ENCODE measurements at regions not wholly inside any gene's neighbourhood (a gene's known extent, or its start where the extent isn't known, plus 50 kb on each side); places are given as distances from the start of the nearest gene placed in this dataset.
"Not testable (repeated sequence)": the region's sequence is repeated elsewhere in the genome, so short reads cannot be mapped to it uniquely, and the experiment has no call there.

DNA sequence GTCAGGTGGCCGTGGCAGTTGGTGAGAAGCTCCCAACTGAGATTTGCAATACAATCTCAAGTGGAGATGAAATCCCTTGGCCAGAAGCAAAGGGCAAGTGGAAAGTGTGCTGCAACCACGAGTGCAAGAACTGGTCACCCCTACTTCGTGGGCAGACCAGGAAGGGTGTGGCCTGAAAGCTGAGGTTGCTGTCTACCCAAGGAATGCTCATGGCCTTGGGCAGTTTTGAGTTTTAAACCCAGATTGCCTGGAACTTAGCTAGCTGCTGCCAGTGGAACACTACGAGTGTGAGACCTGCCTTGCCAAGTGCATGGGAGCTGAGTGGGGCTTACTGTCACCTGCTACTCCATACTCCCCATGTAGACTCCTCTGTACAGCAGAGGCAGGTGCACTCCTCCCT, 113.3 kb upstream of the FAT3 start:
- no peak for DNase-seq (ENCODE audit: low spot score)

DNA sequence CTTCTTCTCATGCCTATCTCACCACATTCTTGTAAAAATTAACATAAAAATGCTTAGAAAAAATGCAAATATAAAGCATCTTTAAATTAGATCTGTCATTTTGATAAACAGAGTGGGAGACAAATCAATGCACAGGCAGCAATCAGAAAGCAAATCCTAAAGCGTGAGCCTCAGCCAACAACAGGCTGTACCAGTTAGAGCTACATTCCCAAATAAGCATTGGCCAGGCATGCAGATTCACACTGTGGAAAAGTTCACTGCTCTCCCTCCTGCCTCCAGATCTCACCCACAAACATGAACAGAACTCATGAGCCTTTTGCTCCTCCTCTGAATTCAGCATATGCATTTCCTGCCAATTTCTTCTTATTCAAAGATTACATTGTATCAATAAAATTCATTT, 115.2 kb upstream of the FAT3 start:
- no peak for DNase-seq (ENCODE audit: low spot score)

DNA sequence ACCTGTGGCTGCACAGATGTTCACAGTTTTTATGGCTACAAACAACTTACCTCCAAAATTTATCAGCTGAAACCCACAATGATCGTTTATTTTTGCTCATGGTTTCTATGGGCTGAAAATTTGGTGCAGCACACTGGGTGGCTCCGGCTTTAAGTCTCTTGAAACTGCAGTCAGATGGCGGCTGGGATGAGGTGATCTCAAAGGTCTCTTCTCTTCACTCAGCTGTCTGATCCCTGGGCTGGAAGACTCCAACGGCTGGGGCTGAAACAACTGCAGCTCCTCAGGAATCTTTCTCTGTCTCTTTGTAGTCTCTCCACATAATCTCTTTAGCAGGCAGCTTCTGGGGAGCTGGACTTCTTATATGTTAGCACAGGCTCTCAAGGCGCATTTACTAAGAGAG, 117.3 kb upstream of the FAT3 start:
- DNase-seq (ENCODE audit: low spot score) = no peak

DNA sequence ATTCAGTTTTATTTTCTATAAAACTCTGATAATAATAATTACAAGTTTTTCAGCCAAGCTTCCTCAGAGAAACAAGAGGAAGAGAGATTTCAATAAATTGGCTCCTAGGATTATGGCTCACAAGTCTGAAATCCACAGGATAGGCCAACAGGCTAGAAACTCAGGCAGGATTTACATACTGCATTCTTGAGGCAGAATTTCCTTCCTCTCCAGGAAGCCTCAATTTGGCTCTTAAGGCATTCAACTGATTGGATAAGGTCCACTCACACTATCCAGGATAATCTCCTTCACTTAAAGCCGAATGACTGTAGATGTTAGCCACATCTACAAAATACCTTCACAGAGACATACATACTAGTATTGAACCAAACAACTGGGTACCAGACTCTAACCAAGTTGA, 120.3 kb upstream of the FAT3 start:
- DNase-seq (ENCODE audit: low spot score) = no peak

DNA sequence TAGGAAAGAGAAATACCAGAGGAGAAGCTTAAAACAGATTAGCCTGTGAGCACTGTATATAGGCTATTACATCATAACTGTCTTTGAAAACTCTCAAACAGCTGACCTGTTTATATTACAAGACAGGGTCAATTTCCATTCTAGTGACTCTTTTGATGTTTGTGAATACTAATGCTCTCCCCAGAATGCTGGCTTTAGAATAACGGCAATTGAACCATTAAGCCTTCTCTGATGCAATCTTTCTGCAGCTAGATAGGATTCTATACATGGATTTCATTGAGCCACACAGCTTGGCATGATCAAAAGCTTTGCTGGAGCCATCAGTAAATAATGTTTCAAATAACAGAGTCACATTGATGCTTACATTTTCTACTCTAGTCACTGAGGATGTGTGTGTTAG, 122.7 kb upstream of the FAT3 start:
- DNase-seq (ENCODE audit: low spot score) = no peak

DNA sequence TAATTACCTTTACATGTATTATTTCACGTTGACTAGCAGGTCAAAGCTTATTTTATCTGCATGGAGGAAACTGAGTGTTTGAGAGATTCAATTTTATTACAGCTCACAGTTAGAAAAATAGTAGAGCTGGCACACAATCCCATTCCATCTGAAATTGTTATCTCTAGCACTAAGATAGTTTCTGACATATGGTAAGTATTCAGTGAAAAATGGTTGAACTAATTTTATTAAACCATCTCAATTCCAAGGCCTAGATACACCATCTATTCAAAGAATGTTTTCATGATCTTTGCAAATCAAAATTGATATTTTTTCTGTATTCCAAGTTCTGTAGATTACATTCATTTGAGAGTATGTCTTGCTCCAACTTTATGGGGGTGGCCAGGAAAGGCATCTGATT, 125.4 kb upstream of the FAT3 start:
- DNase-seq (ENCODE audit: low spot score) = no peak

DNA sequence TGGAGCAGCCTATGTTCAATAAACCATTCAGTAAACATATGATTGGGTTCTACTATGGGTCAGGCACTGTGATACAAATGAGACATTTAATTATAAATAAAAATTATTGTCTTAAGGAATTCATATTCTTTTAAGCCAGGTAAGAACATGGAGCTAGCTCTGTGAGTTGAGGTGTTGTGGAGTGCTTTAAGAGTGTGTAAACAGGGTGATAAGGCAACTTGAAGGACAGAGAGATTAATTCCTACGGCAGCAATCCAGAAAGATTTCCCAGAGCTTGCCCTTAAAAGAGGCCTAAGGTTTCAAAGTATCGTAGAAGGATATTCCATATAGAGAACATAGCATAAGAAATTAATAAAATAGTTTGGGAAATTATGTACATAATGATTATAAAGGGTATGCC, 126.4 kb upstream of the FAT3 start:
- no peak for DNase-seq (ENCODE audit: low spot score)

DNA sequence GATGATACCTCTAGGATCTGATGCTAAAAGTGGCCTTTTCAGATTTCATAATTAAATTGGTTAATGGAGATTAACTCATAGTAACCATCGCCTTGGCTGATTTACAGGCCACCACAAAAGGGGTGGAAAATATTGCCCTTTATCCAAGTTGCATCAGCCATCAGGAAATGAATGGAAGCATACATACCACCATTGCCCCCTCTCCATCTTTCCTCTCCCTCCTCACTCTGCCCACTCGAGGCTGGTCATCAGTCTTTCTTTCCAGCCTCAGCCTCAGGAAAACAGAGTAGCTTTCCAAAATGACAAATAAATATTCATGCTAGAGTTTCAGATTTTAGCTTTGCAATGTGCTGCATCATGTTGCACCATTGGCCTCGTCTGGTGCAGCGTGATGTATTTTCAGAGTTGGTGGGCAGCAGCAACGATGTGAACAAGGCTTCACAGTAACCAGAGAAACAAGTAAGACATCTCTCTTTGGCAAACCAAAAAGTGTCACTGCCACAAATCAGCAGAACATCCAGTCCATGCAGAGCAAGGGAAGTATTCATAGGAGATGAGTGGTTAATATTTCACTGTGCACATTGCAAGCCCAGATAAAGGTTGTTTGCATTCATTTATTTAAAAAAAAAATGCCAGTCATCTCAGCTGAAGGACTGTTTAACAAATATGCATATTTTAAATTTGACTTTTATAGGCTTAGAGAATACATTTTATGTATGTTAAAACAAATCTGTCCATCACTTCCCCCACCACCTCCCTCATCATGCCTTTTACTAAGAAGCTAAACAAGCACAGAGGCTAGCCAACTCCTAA, 136.7 kb upstream of the FAT3 start:
- no peak for DNase-seq (ENCODE audit: low spot score)

DNA sequence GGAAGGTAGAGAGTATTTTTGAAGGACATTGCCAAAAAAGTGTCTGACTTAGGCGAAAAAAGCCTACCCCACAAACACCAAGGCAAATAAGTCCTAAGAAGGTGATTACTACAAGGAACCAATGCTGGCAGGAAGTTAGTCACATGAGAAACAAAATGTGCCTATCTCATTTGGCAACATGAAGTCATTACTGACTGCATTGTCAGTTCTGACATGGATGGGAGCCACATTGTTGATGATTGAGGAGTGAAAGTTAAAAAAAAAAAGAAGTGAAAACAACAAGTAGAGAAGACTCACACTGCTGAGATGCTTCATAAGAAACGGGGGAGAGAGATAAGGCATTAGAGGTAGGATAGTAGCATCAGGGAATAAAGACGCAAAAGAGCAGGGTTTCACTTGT, 141.5 kb upstream of the FAT3 start:
- DNase-seq (ENCODE audit: low spot score) = no peak

DNA sequence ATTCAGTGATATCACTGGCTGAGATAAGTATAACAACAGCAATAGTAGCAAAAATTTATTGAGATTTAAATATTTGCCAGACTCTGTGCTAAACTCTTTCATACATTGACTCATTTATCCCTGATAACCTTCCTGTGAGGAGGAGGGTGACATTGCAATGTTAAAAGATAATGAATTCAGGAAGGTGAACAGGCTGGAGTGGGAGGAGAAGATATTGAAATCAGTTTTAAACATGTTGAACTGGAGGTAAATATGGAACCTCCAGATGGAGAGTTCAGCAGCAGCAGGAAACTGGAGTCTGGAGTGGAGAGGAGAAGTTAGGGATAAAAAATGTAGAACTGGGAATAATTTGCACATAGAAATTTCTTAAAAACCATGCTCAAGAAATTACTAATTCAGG, 142.0 kb upstream of the FAT3 start:
- DNase-seq (ENCODE audit: low spot score) = no peak

DNA sequence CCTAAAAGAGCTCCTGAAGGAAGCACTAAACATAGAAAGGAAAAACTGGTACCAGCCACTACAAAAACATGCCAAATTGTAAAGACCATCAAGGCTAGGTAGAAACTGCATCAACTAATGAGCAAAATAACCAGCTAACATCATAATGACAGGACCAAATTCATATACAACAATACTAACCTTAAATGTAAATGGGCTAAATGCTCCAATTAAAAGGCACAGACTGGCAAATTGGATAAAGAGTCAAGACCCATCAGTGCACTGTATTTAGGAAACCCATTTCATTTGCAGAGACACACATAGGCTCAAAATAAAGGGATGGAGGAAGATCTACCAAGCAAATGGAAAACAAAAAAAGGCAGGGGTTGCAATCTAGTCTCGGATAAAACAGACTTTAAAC, 150.1 kb upstream of the FAT3 start:
- DNase-seq (ENCODE audit: low spot score) = not testable (repeated sequence)

DNA sequence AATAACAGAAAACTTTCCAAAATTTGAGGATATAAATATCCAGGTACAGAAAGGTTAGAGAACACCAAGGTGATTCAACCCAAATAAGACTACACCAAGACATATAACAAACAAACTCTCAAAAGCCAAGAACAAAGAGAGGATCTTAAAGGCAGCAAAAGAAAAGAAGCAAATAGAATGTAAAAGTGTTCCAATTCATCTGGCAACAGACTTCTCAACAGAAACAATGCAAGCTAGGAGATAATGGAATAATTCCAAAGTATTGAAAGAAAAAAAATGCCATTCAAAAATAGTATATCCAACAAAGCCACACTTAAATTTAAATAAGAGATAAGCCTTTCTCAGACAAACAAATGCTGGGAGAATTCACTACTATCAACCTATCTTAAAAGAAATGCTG, 153.0 kb upstream of the FAT3 start:
- DNase-seq (ENCODE audit: low spot score) = no peak

DNA sequence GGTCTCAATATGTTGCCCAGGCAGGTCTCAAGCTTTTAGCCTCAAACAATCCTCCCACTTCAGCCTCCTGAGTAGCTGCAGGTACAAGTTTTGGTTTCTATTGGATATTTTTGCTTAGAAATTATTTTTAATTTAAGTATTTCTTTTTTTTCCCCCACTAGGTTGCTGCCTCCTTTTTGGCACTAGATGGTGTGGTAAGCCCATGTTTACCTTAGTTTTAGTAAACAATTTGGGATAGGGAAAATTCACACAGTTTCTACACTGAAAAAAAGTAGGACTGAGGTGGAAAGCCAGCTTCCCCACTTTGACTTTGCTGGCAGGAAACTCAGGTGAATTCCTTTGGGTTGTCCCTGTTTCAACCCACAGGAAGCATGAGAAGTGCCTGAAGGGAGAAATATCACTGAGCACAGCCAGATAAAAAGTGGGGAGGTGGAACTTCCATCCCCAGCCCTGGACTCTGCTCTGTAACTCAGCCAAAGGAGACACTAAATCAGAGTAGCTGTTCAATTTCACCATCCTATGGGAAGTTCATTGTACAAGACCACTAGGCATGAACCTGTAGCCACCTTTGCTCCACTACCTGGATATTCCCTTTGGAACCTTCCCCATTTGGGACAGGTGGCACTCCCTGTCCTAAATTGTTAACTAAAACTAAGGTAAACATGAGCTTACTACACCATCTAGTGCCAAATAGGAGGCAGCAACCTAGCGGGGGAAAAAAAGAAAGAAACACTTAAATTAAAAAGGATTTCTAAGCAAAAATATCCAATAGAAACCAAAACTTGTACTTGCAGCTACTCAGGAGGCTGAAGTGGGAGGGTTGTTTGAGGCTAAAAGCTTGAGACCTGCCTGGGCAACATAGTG, 154.4 kb upstream of the FAT3 start:
- no peak for DNase-seq (ENCODE audit: low spot score)

DNA sequence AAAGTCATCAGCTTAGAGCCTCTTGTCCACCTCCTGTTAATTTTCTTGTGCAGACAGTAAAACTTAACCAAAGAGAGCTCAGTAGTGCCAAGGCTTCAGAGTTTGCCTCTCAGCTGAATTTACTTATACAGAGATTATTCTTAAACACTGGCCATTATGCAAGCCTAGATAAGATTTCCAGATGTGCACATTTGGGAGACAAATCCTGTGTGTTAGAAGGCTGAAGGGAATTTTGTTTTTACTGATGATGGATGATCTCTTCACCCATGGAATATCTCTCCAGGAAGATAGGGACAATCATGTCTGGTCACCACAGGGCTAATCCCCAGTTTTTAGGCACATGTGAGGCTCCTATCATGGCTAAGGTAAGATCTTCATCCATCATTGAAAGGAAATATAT, 157.6 kb upstream of the FAT3 start:
- DNase-seq (ENCODE audit: low spot score) = no peak

DNA sequence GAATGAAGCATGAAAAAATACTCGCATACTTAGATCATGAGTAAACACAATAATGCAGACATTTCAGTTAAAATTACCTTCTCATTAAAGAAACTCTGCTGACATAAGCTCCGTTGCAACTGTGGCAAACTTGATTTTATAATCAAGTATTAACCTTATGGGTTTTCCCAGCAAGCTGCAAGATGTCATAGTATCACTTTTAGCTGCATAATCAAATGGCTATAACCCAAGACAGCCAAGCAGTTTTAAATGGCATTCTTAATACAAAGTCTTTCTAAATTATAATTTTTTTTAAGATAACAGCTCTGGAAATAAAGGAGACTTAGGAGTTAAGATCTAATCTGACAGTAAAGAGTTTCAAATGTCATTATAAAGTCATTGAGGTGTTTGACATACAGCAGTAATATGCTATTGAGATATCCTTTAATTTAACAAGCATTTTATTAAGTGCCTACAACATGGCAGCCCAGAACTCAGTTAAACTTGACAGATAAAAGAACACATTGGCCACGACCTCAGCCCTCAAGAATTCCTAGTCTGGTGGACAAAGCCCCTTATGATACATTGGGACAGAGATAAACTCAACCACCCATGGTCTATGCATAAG, 163.1 kb upstream of the FAT3 start:
- no peak for DNase-seq (ENCODE audit: low spot score)

DNA sequence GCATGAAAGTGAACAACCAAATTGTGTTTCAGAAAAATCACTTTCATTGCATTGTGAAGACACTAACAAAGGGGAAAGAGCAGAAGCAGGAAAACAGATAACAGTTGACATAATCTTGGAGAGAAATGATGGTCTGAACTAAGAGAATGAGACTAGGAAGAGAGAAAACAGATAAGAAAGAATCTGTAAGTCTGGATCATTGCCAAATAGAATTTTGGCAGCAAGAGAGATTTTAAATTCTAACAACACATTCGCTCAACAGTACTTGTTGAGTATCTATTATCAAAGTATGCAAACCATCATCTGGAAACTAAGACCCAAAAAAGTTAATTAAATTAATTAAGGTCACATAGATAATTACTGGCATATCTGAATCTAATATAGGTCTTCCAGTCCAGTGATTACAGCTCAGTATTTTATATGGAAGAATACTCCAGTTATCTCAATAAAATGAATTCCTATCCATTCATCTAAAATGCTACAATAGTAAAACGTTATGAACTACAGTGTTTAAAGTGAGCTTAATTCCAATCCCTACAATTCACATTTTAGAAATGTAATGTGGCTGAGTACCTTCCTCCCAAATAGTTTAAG, 166.7 kb upstream of the FAT3 start:
- no peak for DNase-seq (ENCODE audit: low spot score)

DNA sequence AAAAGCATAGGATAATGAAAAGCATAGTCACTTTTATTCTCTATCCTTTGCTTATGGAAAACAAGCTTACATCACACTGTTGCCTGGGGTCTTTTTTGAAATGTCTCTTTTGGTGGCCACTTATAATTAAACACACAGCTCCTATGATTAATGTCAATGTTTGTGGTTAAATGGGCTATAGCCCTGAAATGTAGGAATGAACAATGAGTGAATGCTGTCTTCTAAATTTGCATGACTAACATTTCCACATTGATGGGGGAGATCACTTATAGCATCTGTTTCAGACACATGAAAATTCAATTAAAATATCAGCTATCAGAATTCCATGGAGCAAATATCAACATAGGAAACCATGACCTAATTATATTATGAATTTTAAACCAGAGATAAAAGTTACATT, 171.4 kb upstream of the FAT3 start:
- no peak for DNase-seq (ENCODE audit: low spot score)

DNA sequence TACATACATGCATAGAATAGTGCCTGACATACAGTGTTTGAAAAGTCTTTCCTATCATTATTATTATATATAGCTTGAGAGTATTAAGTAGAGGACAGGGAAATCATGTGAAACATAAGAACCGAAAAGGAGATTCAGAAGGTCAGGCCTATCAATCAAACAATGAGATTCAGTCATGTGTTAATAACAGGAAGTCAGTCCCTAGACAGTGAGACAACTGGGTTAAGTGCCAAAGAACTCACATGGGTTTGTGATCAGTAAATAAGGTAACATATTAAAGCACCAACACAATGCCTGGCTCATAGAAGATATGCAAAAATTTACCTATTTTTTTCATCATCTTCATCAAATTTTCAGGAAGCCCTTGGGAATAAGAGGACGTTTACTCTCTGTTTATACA, 174.3 kb upstream of the FAT3 start:
- no peak for DNase-seq (ENCODE audit: low spot score)

DNA sequence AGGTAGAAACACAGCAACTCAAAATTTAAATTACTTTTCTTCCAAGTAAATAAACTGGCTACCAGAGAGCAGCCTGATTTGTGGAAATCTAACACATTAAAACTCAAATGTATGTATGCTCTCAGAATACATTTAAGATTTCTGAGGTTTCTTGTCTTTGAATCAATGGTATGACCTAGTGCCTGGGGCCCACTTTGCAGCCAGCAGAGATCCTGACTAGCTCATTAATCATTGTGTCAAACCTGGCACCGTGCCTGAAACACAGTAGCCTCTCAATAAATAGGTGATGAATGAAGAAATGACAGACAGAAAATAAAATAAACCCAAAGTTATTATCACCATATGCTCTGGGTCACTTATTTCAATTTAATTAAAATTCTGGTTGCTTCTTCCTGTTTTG, 176.2 kb upstream of the FAT3 start:
- DNase-seq (ENCODE audit: low spot score) = no peak

DNA sequence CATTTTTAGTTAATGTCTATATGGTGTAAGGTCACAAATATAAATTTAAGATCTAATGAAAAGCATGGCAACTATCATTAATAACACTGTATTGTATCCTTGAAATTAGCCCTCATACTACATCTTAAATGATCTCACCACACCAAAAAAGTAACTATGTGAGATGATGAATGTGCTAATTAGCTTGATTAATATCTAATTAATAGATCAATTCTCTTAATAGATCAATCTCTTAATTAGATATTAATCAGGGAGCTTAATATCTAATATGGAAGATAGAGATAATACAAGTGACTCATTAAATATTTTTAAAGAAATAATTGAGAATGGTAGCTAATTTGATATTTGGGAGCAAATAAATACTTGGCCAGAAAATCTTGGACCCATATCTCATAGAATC, 178.5 kb upstream of the FAT3 start:
- DNase-seq (ENCODE audit: low spot score) = no peak

DNA sequence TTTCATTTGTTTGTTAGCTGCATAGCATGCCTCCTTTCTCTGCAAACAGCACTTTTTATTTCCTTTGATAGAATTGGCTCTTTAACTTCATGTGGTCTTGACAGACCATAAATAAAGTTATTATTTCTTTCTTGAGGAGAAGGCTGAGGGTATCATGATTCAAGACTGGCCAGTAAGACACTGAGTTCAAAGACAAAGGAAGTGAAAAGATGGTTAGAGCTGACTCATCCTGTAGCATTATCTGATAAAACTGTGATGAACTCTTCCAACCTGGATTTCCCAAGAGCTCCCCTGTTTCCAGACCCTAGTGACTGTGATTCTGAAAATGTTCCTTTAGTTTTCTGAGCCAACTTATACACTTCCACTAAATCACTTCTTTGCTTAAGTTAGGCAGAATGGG, 179.3 kb upstream of the FAT3 start:
- no peak for DNase-seq (ENCODE audit: low spot score)

DNA sequence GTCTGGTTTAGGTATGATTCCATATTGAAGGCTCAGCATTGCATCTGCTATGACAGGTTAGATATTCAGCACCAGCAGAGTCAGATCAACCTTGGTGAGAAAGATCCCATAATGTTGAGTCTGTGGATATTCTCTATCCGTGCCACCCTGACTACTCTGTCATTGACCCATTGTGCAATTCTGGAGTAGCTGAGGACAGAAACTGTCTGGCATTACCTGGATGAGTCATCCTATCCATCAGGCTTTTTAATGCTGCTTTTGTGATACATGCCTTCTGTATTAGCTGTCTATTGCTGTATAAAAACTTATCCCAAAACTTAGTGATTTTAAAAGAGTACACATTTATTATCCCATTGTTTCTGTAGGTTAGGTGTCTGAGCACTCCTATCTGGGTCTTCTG, 189.1 kb upstream of the FAT3 start:
- no peak for DNase-seq (ENCODE audit: low spot score)

DNA sequence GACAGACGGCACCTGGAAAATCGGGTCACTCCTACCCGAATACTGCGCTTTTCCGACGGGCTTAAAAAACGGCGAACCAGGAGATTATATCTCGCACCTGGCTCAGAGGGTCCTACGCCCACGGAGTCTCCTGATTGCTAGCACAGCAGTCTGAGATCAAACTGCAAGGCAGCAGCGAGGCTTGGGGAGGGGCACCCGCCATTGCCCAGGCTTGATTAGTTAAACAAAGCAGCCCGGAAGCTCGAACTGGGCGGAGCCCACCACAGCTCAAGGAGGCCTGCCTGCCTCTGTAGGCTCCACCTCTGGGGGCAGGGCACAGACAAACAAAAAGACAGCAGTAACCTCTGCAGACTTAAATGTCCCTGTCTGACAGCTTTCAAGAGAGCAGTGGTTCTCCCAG, 197.5 kb upstream of the FAT3 start:
- DNase-seq (ENCODE audit: low spot score) = not testable (repeated sequence)
